CD8-positive, alpha-beta memory T cell (primary cell): ENCODE measurements at regions not wholly inside any gene's neighbourhood (a gene's known extent, or its start where the extent isn't known, plus 50 kb on each side); places are given as distances from the start of the nearest gene placed in this dataset.

ENCODE experiments used
- CTCF ChIA-PET: fragments of 350-600 bp; sonication (Branson Sonifier 250); formaldehyde crosslinking; loops from one replicate; lab custom pipeline; 2021; ENCODE audit warnings: antibody characterized with exemption; lab: Charles Lee
- POLR2A ChIA-PET: fragments of 350-600 bp; sonication (Branson Sonifier 250); formaldehyde crosslinking; loops from one replicate; lab custom pipeline; 2021; ENCODE audit warnings: antibody characterized with exemption; lab: Charles Lee
- DNase-seq, 5 donors: peaks; one replicate each; pipeline versions ENCODE4 v3.0.0 to v3.0.0-alpha.2; 2020 to 2022; ENCODE audit warnings: mixed read lengths in 1 of 5
- H3K27ac ChIP-seq: one replicate; pipeline ENCODE4 v1.7.0; 2013; ENCODE audit warnings: low read depth, mild to moderate bottlenecking, low read length, moderate library complexity
- H3K27me3 ChIP-seq: 2 replicates; pipeline ENCODE4 v1.7.0; 2013; ENCODE audit warnings: low read length, mild to moderate bottlenecking; ENCODE audit not compliant: insufficient read depth, poor library complexity, severe bottlenecking
- H3K36me3 ChIP-seq: 2 replicates; pipeline ENCODE4 v1.7.0; 2013; ENCODE audit warnings: mild to moderate bottlenecking, low read length, moderate library complexity; ENCODE audit not compliant: insufficient read depth
- H3K4me1 ChIP-seq: 2 replicates; pipeline ENCODE4 v1.7.0; 2013; ENCODE audit warnings: mild to moderate bottlenecking, low read length, moderate library complexity; ENCODE audit not compliant: insufficient read depth
- H3K4me3 ChIP-seq: 2 replicates; pipeline ENCODE4 v1.7.0; 2013; ENCODE audit warnings: mild to moderate bottlenecking, low read length
- H3K9me3 ChIP-seq: 2 replicates; pipeline ENCODE4 v1.7.0; 2013; ENCODE audit warnings: mild to moderate bottlenecking, low read length
- H3K27ac Mint-ChIP-seq, 8 donors: one replicate each; pipeline ENCODE4 v1.8.0; 2020 to 2021; ENCODE audit warnings: mixed read lengths in 8 of 8, mild to moderate bottlenecking in 6 of 8, inconsistent platforms in 3 of 8, moderate library complexity in 3 of 8
- H3K27me3 Mint-ChIP-seq, 2 donors: one replicate each; pipeline ENCODE4 v1.8.0; 2020 to 2021; ENCODE audit warnings: mixed read lengths in 2 of 2, mild to moderate bottlenecking in 1 of 2, moderate library complexity in 1 of 2
- H3K36me3 Mint-ChIP-seq, 3 donors: one replicate each; pipeline ENCODE4 v1.8.0; 2020 to 2021; ENCODE audit warnings: mixed read lengths in 3 of 3, inconsistent platforms in 1 of 3, mild to moderate bottlenecking in 1 of 3
- H3K4me1 Mint-ChIP-seq, 3 donors: one replicate each; pipeline ENCODE4 v1.8.0; 2020 to 2021; ENCODE audit warnings: mixed read lengths in 3 of 3, inconsistent platforms in 1 of 3, mild to moderate bottlenecking in 1 of 3
- H3K4me3 Mint-ChIP-seq, 7 donors: one replicate each; pipeline ENCODE4 v1.8.0; 2020 to 2021; ENCODE audit warnings: mixed read lengths in 7 of 7, mild to moderate bottlenecking in 6 of 7, moderate library complexity in 4 of 7, inconsistent platforms in 2 of 7
- H3K9me3 Mint-ChIP-seq, 5 donors: one replicate each; pipeline ENCODE4 v1.8.0; 2020 to 2022; ENCODE audit warnings: mixed read lengths in 5 of 5, mild to moderate bottlenecking in 3 of 5, moderate library complexity in 2 of 5, inconsistent platforms in 1 of 5

GRCh38 chr13:59250336-59251189 is 913.2 kb downstream of the DIAPH3 start:
- no peak overlapping the region for H3K4me3 ChIP-seq
- Mint-ChIP-seq H3K27ac (no peak overlapping the region), H3K4me3 (no peak overlapping the region), H3K36me3 (no peaks in the 10 kb centered on the region), H3K9me3 (peaks cover 0 to 2% (median 0%) of the 10 kb centered on the region in 5 donors), H3K27me3 (no peaks in the 10 kb centered on the region), H3K4me1 (no peaks in the 10 kb centered on the region)
- no peak overlapping the region for H3K27ac ChIP-seq
- H3K9me3 ChIP-seq = no peaks in the 10 kb centered on the region
- H3K27me3 ChIP-seq = no peaks in the 10 kb centered on the region
- ChIA-PET POLR2A (no interaction called here), CTCF (no interaction called here)
- H3K4me1 ChIP-seq = no peaks in the 10 kb centered on the region
- H3K36me3 ChIP-seq = no peaks in the 10 kb centered on the region
- DNase-seq = no peak

GRCh38 chr13:59259165-59260000 is 904.3 kb downstream of the DIAPH3 start:
- H3K4me3 ChIP-seq = no peak overlapping the region
- no peaks in the 10 kb centered on the region for H3K4me1 Mint-ChIP-seq
- no peaks in the 10 kb centered on the region for H3K27me3 ChIP-seq
- H3K9me3 Mint-ChIP-seq = peaks cover 0 to 2% (median 0%) of the 10 kb centered on the region in 5 donors
- ChIA-PET POLR2A (no interaction called here), CTCF (no interaction called here)
- no peak overlapping the region for H3K4me3 Mint-ChIP-seq
- no peaks in the 10 kb centered on the region for H3K36me3 Mint-ChIP-seq
- no peaks in the 10 kb centered on the region for H3K4me1 ChIP-seq
- peaks cover 0 to 2% of the 10 kb centered on the region in 2 donors for H3K27me3 Mint-ChIP-seq
- H3K27ac ChIP-seq = no peak overlapping the region
- no peaks in the 10 kb centered on the region for H3K36me3 ChIP-seq
- no peaks in the 10 kb centered on the region for H3K9me3 ChIP-seq
- H3K27ac Mint-ChIP-seq = no peak overlapping the region
- no peak for DNase-seq

DNA sequence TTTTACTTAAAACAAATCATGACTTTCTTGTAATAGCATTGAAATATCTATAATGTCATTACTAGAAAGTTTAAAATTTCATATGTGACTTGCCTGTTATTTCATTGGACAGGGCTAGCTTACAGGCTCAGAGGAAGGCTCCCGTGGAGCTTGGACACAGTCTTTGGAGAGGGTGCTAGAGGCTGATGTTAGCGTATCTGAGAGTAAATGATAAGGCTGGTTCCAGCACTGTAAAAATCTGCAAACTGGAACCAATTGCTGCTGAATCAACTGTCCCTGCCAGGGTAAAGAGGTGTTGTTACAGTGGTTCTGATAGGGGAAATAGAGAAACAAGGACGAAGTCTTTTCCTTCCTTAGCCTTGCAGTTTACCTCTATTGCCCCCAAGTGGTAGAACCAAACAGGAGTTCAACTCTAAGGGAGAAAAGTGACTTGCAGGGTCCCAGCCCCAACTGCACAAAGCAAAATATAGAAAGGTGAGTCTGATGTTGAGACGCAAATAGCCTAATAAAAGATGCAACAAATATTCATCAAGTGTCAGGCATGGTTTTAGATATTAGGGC is 901.7 kb downstream of the DIAPH3 start:
- H3K4me1 Mint-ChIP-seq = no peaks in the 10 kb centered on the region
- Histone ChIP-seq H3K27ac (no peak overlapping the region), H3K27me3 (no peaks in the 10 kb centered on the region), H3K4me1 (no peaks in the 10 kb centered on the region), H3K9me3 (no peaks in the 10 kb centered on the region), H3K4me3 (no peak overlapping the region), H3K36me3 (no peaks in the 10 kb centered on the region)
- peaks cover 0 to 2% (median 0%) of the 10 kb centered on the region in 5 donors for H3K9me3 Mint-ChIP-seq
- no peak overlapping the region for H3K4me3 Mint-ChIP-seq
- H3K27ac Mint-ChIP-seq = no peak overlapping the region
- POLR2A ChIA-PET = no interaction called here
- peaks cover 0 to 2% of the 10 kb centered on the region in 2 donors for H3K27me3 Mint-ChIP-seq
- no peaks in the 10 kb centered on the region for H3K36me3 Mint-ChIP-seq
- no peak for DNase-seq
- CTCF ChIA-PET = no interaction called here

DNA sequence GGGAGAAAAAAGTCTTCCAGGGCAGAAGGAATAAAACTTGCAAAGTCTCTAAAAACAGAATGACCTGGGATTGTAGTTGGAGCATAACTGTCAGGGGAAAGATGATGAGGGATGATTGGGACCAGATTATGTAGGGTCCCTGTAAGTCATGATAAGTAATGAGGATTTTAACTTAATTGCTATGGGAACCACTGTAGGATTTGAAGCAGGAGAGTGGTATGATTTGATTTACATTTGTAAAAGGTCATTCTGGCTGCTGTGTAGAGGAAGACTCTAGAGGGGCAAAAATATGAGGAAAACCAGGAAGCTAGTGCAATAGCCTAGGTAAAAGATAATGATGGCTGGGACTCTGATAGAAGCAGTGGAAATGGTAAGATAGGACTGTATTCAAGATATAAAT is 900.2 kb downstream of the DIAPH3 start:
- DNase-seq = no peak
- no peaks in the 10 kb centered on the region for H3K9me3 ChIP-seq
- H3K4me1 Mint-ChIP-seq = no peaks in the 10 kb centered on the region
- H3K27me3 ChIP-seq = no peaks in the 10 kb centered on the region
- H3K36me3 ChIP-seq = no peaks in the 10 kb centered on the region
- peaks cover 0 to 2% (median 0%) of the 10 kb centered on the region in 5 donors for H3K9me3 Mint-ChIP-seq
- no peaks in the 10 kb centered on the region for H3K36me3 Mint-ChIP-seq
- H3K4me3 Mint-ChIP-seq = no peak overlapping the region
- no peak overlapping the region for H3K27ac Mint-ChIP-seq
- peaks cover 0 to 2% of the 10 kb centered on the region in 2 donors for H3K27me3 Mint-ChIP-seq
- H3K4me1 ChIP-seq = no peaks in the 10 kb centered on the region
- H3K4me3 ChIP-seq = no peak overlapping the region
- ChIA-PET CTCF (no interaction called here), POLR2A (no interaction called here)
- H3K27ac ChIP-seq = no peak overlapping the region

- no peak overlapping the region for H3K4me3 Mint-ChIP-seq
- ChIA-PET CTCF (no interaction called here), POLR2A (no interaction called here)
- no peak overlapping the region for H3K27ac Mint-ChIP-seq
- Histone ChIP-seq H3K4me3 (no peak overlapping the region), H3K4me1 (no peaks in the 10 kb centered on the region), H3K27me3 (no peaks in the 10 kb centered on the region), H3K27ac (no peak overlapping the region), H3K9me3 (no peaks in the 10 kb centered on the region), H3K36me3 (no peaks in the 10 kb centered on the region)
- no peaks in the 10 kb centered on the region for H3K4me1 Mint-ChIP-seq
- no peak for DNase-seq
- H3K36me3 Mint-ChIP-seq = no peaks in the 10 kb centered on the region
- peaks cover 3 to 4% of the 10 kb centered on the region in 2 donors for H3K27me3 Mint-ChIP-seq
- no peaks in the 10 kb centered on the region for H3K9me3 Mint-ChIP-seq
Observed at GRCh38 chr13:59266478-59267063, 897.2 kb downstream of the DIAPH3 start.

- H3K36me3 Mint-ChIP-seq = no peaks in the 10 kb centered on the region
- Histone ChIP-seq H3K9me3 (no peaks in the 10 kb centered on the region), H3K36me3 (no peaks in the 10 kb centered on the region), H3K27ac (no peak overlapping the region), H3K4me3 (no peak overlapping the region), H3K27me3 (no peaks in the 10 kb centered on the region), H3K4me1 (no peaks in the 10 kb centered on the region)
- peaks cover 2 to 3% of the 10 kb centered on the region in 2 donors for H3K27me3 Mint-ChIP-seq
- no peak overlapping the region for H3K27ac Mint-ChIP-seq
- CTCF ChIA-PET = no interaction called here
- H3K4me1 Mint-ChIP-seq = no peaks in the 10 kb centered on the region
- no peaks in the 10 kb centered on the region for H3K9me3 Mint-ChIP-seq
- POLR2A ChIA-PET = no interaction called here
- no peak overlapping the region for H3K4me3 Mint-ChIP-seq
- DNase-seq = no peak
Observed at GRCh38 chr13:59269476-59269875, 894.3 kb downstream of the DIAPH3 start.

GRCh38 chr13:59270327-59270726 is 893.4 kb downstream of the DIAPH3 start:
- H3K27ac Mint-ChIP-seq = no peak overlapping the region
- no peak for DNase-seq
- H3K4me3 Mint-ChIP-seq = no peak overlapping the region
- no peaks in the 10 kb centered on the region for H3K36me3 Mint-ChIP-seq
- CTCF ChIA-PET = no interaction called here
- Histone ChIP-seq H3K36me3 (no peaks in the 10 kb centered on the region), H3K4me1 (no peaks in the 10 kb centered on the region), H3K4me3 (no peak overlapping the region), H3K9me3 (no peaks in the 10 kb centered on the region), H3K27ac (no peak overlapping the region), H3K27me3 (no peaks in the 10 kb centered on the region)
- H3K9me3 Mint-ChIP-seq = peaks cover 0 to under 1% (median 0%) of the 10 kb centered on the region in 5 donors
- H3K4me1 Mint-ChIP-seq = no peaks in the 10 kb centered on the region
- peaks cover 2 to 3% of the 10 kb centered on the region in 2 donors for H3K27me3 Mint-ChIP-seq
- POLR2A ChIA-PET = no interaction called here
